ENCODE measurements at regions not wholly inside any gene's neighbourhood (a gene's known extent, or its start where the extent isn't known, plus 50 kb on each side); places are given as distances from the start of the nearest gene placed in this dataset.

DNA sequence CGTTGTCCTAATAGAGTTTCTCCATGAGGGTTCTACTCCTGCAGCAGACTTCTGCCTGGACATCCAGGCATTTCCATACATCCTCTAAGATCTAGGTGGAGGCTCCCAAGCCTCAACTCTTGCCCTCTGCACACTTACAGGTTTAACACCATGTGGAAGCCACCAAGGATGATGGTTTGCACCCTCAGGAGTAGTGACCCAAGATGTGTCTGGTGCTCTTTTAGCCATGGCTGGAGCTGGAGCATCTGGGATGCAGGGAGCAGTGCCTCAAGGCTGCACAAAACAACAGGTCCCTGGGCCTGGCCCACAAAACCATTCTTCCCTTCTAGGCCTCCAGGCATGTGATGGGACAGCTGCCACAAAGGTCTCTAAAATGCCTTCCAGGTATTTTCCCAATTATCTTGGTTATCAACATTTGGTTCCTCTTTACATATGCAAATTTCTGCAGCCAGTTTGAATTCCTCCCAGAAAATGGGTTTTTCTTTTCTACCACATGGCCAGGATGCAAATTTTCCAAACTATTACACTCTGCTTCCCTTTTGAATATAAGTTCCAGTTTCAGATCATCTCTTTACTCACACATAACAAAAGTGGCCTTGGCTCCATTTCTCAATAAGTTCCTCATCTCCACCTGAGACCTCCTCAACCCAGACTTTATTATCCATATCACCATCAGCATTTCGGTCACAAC, 69.5 kb upstream of the GNAZ start:
- no peak for DNase-seq

GRCh38 chr22:23001463-23001862, 68.9 kb upstream of the GNAZ start:
- no peak for DNase-seq

GRCh38 chr22:23002612-23003180, 67.6 kb upstream of the GNAZ start:
- DNase-seq: no peak

DNA sequence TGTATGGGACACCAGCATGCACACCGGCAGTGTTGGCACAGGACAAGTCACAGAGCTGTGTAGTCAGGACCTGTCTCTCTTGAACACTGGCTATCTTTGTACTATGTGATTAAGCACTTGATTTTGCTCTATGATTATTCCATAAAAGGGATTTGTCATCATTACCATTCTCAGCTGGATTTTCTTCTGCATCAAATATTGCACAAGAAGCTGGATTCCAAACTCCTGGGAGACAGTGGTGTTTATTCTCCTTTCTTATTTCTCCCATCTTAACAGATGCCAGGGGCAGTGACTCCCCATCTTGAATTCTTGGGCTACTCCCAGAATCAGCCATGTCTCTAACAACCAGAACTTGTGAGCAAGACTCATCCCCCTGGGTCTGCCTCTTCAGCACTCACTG, 62.5 kb upstream of the GNAZ start:
- no peak for DNase-seq

DNA sequence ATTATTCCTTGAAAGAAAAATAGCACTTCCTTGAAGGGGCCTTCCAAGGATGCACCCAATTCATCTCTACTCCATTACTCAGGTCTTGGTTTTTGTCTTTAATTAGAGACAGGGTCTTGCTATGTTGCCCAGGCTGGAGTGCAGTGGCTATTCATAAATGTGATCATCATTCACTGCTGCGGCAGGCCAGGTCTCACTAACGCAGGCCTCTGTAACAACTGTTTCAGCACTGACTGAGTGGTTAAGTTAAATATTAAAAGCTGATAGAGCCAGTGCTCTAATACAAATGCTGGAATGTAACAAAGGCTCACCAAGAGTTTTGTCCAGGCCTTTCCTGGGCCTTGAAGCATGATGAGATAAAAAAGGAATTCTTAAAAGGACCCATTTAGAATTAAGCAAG, 61.4 kb upstream of the GNAZ start:
- no peak for DNase-seq

All from midbrain (tissue), 1 donor.